ENCODE measurements at regions not wholly inside any gene's neighbourhood (a gene's known extent, or its start where the extent isn't known, plus 50 kb on each side); places are given as distances from the start of the nearest gene placed in this dataset.

GRCh38 chr6:76671751-76672150, 599.3 kb upstream of the IMPG1 start:
- TF ChIP-seq CTCF (IDR thresholded peaks at IDR 0.05), result no peak
- no peaks in the 10 kb centered on the region for H3K4me1 ChIP-seq
- H3K27ac ChIP-seq, result no peak overlapping the region
- H3K27me3 ChIP-seq (ENCODE audit: low read depth), result no peaks in the 10 kb centered on the region
- ATAC-seq (no peak), DNase-seq (no peak)
- H3K36me3 ChIP-seq, result no peaks in the 10 kb centered on the region
- intact Hi-C loops (cut with DNase I), result no loop called here
- H3K9me3 ChIP-seq, result no peaks in the 10 kb centered on the region
- H3K4me3 ChIP-seq, result no peak overlapping the region

- Histone ChIP-seq H3K9me3 (no peaks in the 10 kb centered on the region), H3K4me1 (no peaks in the 10 kb centered on the region), H3K27ac (no peak overlapping the region), H3K27me3 (ENCODE audit: low read depth) (no peaks in the 10 kb centered on the region), H3K36me3 (no peaks in the 10 kb centered on the region), H3K4me3 (no peak overlapping the region)
- TF ChIP-seq CTCF (IDR thresholded peaks at IDR 0.05), result no peak
- intact Hi-C loops (cut with DNase I), result no loop called here
- ATAC-seq, result no peak
- no peak for DNase-seq
Observed at GRCh38 chr6:76644231-76644630, 571.8 kb upstream of the IMPG1 start.

GRCh38 chr6:76639941-76640340, 567.5 kb upstream of the IMPG1 start:
- DNase-seq, result no peak
- Histone ChIP-seq H3K27ac (no peak overlapping the region), H3K36me3 (no peaks in the 10 kb centered on the region), H3K4me3 (no peak overlapping the region), H3K27me3 (ENCODE audit: low read depth) (no peaks in the 10 kb centered on the region), H3K4me1 (no peaks in the 10 kb centered on the region), H3K9me3 (no peaks in the 10 kb centered on the region)
- no peak for ATAC-seq
- intact Hi-C loops (cut with DNase I), result no loop called here
- no peak for TF ChIP-seq CTCF (IDR thresholded peaks at IDR 0.05)

GRCh38 chr6:76634695-76635094, 562.2 kb upstream of the IMPG1 start:
- no peaks in the 10 kb centered on the region for H3K36me3 ChIP-seq
- H3K4me3 ChIP-seq, result no peak overlapping the region
- H3K9me3 ChIP-seq, result no peaks in the 10 kb centered on the region
- ATAC-seq (no peak), DNase-seq (no peak)
- no peaks in the 10 kb centered on the region for H3K4me1 ChIP-seq
- intact Hi-C loops (cut with DNase I), result no loop called here
- H3K27me3 ChIP-seq (ENCODE audit: low read depth), result no peaks in the 10 kb centered on the region
- no peak for TF ChIP-seq CTCF (IDR thresholded peaks at IDR 0.05)
- no peak overlapping the region for H3K27ac ChIP-seq

- no peak for TF ChIP-seq CTCF (IDR thresholded peaks at IDR 0.05)
- no peak for ATAC-seq
- H3K4me3 ChIP-seq, result no peak overlapping the region
- no peaks in the 10 kb centered on the region for H3K4me1 ChIP-seq
- H3K36me3 ChIP-seq, result no peaks in the 10 kb centered on the region
- intact Hi-C loops (cut with DNase I), result no loop called here
- H3K9me3 ChIP-seq, result no peaks in the 10 kb centered on the region
- DNase-seq, result no peak
- H3K27me3 ChIP-seq (ENCODE audit: low read depth), result no peaks in the 10 kb centered on the region
- no peak overlapping the region for H3K27ac ChIP-seq
Observed at GRCh38 chr6:76633259-76633658, 560.8 kb upstream of the IMPG1 start.

GRCh38 chr6:76631622-76632021, 559.2 kb upstream of the IMPG1 start:
- TF ChIP-seq CTCF (IDR thresholded peaks at IDR 0.05), result no peak
- Histone ChIP-seq H3K9me3 (no peaks in the 10 kb centered on the region), H3K4me1 (no peaks in the 10 kb centered on the region), H3K4me3 (no peak overlapping the region), H3K27me3 (ENCODE audit: low read depth) (no peaks in the 10 kb centered on the region), H3K36me3 (no peaks in the 10 kb centered on the region), H3K27ac (no peak overlapping the region)
- intact Hi-C loops (cut with DNase I), result no loop called here
- no peak for DNase-seq
- ATAC-seq, result no peak
